ENCODE measurements at regions not wholly inside any gene's neighbourhood (a gene's known extent, or its start where the extent isn't known, plus 50 kb on each side); places are given as distances from the start of the nearest gene placed in this dataset.

DNA sequence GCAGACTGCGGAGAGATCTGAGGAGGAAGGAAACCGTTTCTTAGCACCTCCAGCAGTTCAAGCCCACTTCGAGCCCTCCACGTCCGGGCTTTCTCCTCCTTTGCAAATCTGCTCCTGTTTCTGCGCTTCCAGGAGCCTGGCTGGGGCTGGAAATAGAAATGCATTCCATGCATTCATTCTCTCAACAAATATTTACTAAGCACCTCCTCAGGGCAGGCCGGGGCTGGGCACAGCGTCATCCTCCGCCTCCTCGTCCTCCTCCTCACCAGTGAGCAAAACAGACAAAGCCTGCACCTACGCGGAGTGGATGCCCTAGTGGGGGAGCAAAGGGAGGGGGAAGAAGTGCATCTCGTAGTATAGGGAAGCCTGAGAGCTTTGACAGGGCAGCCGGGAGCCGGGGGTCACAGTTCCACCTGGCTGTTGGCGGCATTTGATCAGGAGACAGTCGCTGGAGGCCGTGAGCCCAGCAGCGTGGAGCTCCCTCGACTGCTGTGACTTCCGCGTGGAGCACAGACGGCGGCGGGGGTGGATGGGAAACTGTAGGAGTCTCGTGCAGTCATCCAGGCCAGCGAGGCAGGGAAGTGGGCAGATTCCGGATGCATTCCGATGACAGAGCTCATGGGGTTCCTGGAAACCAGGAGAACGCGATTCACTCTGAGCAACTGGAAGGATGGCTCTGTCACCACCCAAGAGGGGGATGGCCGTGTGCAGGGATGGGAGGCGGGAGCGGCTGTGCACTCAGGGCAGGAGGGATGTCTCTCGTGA is 93.5 kb downstream of the SIK1 start:
- no peak for TF ChIP-seq JUNB (IDR thresholded peaks at IDR 0.05; ENCODE audit: unreplicated experiment)
- TF ChIP-seq, protein P1, sequence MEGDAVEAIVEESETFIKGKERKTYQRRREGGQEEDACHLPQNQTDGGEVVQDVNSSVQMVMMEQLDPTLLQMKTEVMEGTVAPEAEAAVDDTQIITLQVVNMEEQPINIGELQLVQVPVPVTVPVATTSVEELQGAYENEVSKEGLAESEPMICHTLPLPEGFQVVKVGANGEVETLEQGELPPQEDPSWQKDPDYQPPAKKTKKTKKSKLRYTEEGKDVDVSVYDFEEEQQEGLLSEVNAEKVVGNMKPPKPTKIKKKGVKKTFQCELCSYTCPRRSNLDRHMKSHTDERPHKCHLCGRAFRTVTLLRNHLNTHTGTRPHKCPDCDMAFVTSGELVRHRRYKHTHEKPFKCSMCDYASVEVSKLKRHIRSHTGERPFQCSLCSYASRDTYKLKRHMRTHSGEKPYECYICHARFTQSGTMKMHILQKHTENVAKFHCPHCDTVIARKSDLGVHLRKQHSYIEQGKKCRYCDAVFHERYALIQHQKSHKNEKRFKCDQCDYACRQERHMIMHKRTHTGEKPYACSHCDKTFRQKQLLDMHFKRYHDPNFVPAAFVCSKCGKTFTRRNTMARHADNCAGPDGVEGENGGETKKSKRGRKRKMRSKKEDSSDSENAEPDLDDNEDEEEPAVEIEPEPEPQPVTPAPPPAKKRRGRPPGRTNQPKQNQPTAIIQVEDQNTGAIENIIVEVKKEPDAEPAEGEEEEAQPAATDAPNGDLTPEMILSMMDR (conservative IDR thresholded peaks at IDR 0.05; ENCODE audit: low read depth in 2 of 2): no peak
- no peak for TF ChIP-seq CREB1 (CRISPR knock-in tag; IDR thresholded peaks at IDR 0.05; ENCODE audit: low read depth)

Data from GM23338 (cell line).